GM23248 (cell line): ENCODE measurements at regions not wholly inside any gene's neighbourhood (a gene's known extent, or its start where the extent isn't known, plus 50 kb on each side); places are given as distances from the start of the nearest gene placed in this dataset.

Experiments used
- EZH2 ChIP-seq: fragments of 200-600 bp; sonication (generic); IDR thresholded peaks from 2 replicates; pipeline ENCODE4 v1.6.1; 2018; ENCODE audit warnings: antibody characterized with exemption, mild to moderate bottlenecking; ENCODE audit not compliant: insufficient read depth, poor library complexity, severe bottlenecking
- EZH2phosphoT487 ChIP-seq: fragments of 200-600 bp; sonication (generic); IDR thresholded peaks from 2 replicates; pipeline ENCODE4 v1.6.1; 2018; ENCODE audit warnings: antibody characterized with exemption, moderate library complexity, mild to moderate bottlenecking, low read depth; ENCODE audit not compliant: insufficient read depth

- no peak for TF ChIP-seq EZH2
- no peak for TF ChIP-seq EZH2phosphoT487
Observed at GRCh38 chr19:30145467-30145866, 203.4 kb downstream of the URI1 start.
